GM12873 (cell line): ENCODE measurements at regions not wholly inside any gene's neighbourhood (a gene's known extent, or its start where the extent isn't known, plus 50 kb on each side); places are given as distances from the start of the nearest gene placed in this dataset.

Experiments
- CTCF ChIP-seq: IDR thresholded peaks from 2 replicates; pipeline ENCODE4 v1.5.1; 2012; ENCODE audit warnings: low read depth, mild to moderate bottlenecking, moderate library complexity, low read length, control low read depth; ENCODE audit not compliant: insufficient read depth; ENCODE audit errors: missing control alignments

GRCh38 chr15:69704700-69705099 lies 252.1 kb downstream of the RPLP1 start:
- TF ChIP-seq CTCF = no peak

DNA sequence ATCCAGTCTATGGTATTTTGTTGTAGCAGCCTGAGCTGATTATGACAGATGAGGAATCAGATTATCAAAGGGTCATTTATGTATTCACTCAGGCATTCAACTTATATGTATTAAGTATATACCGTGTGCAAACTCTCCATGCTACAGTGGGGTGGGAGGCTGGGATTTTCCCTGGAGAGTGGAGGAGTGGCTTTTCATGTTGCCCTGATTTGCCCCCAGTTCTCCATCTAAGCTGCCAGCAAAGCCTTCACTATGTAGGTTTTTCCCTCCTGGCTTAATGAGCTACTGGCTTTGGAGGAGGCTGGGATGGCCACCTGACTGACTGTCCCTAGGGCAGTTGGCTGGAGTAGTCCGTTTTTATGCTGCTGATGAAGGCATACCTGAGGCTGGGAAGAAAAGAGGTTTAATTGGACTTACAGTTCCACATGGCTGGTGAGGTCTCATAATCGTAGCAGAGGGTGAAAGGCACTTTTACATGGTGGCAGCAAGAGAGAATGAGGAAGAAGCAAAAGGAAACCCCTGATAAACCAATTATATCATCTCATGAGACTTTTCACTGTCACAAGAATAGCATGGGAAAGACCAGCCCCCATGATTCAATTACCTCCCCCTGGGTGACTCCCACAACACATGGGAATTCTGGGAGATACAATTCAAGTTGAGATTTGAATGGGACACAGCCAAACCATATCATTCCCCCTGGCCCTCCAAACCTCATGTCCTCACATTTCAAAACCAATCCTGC lies 253.9 kb downstream of the RPLP1 start:
- TF ChIP-seq CTCF = no peak

- TF ChIP-seq CTCF = no peak
These were observed 260.4 kb downstream of the RPLP1 start for GRCh38 chr15:69712991-69713390.

GRCh38 chr15:69713726-69714559 lies 261.3 kb downstream of the RPLP1 start:
- TF ChIP-seq CTCF = no peak

GRCh38 chr15:69715210-69715609 lies 262.6 kb downstream of the RPLP1 start:
- no peak for TF ChIP-seq CTCF

GRCh38 chr15:69718436-69718835 lies 265.8 kb downstream of the RPLP1 start:
- no peak for TF ChIP-seq CTCF

DNA sequence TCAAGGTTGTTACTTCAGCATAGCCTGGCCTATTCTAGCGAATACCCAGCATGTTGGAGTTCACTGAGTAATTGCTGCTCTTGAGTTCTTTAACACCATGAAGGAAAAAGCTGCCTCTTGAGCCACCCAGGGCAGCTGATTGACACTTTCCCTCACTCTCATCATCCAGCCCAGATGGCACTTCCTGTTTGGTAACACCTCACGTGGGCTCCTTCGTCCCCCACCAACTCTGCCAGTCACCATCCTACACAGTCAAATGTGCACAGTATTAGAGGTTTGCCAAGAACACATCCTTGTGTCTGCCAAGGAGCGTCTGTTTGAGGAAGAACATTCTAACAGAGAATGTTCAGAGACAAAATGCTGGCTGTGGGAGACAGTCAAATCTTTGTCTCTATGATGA lies 266.3 kb downstream of the RPLP1 start:
- no peak for TF ChIP-seq CTCF
